K562 (cell line): ENCODE measurements at regions not wholly inside any gene's neighbourhood (a gene's known extent, or its start where the extent isn't known, plus 50 kb on each side); places are given as distances from the start of the nearest gene placed in this dataset.

Source experiments
- GTF2E2 ChIP-seq: fragments of 200-800 bp; sonication (Bioruptor generic); IDR thresholded peaks from 2 replicates; pipeline ENCODE4 v1.6.1; 2016; ENCODE audit warnings: missing genetic modification characterization, missing compliant biosample characterization
- HCFC1 ChIP-seq: IDR thresholded peaks from 2 replicates; pipeline ENCODE4 v1.6.1; 2012; ENCODE audit warnings: low read depth, low read length, improper control_type of control experiment
- HDAC2 ChIP-seq: fragments of 450-650 bp; IDR thresholded peaks from 2 replicates; pipeline ENCODE4 v1.6.1; 2016; ENCODE audit warnings: mild to moderate bottlenecking
- JUN ChIP-seq, 2 experiments: sonication (generic) in 1 of 2; formaldehyde crosslinking in 1 of 2; IDR thresholded peaks; 2 replicates each; pipeline versions ENCODE4 v1.6.1 to v1.8.0; 2012 to 2022; ENCODE audit warnings: borderline replicate concordance in 2 of 2, mild to moderate bottlenecking in 2 of 2, improper control_type of control experiment in 1 of 2, low read depth in 1 of 2, low read length in 1 of 2, missing genetic modification reagents in 1 of 2
- MCM3 ChIP-seq: fragments of 450-650 bp; IDR thresholded peaks from 2 replicates; pipeline ENCODE4 v1.6.1; 2016
- SPI1 ChIP-seq: IDR thresholded peaks from 2 replicates; pipeline ENCODE4 v1.6.1; 2011; ENCODE audit warnings: low read depth, low read length, control low read depth, borderline replicate concordance
- TEAD2 ChIP-seq: fragments of 450-650 bp; IDR thresholded peaks from 2 replicates; pipeline ENCODE4 v1.6.1; 2016; ENCODE audit warnings: missing genetic modification characterization, control low read depth, missing compliant biosample characterization
- ZFP30 ChIP-seq: fragments of 250-450 bp; sonication (Bioruptor Pico); IDR thresholded peaks from 2 replicates; pipeline ENCODE4 v1.8.0; 2022; ENCODE audit warnings: moderate library complexity, mild to moderate bottlenecking, inconsistent platforms, borderline replicate concordance

DNA sequence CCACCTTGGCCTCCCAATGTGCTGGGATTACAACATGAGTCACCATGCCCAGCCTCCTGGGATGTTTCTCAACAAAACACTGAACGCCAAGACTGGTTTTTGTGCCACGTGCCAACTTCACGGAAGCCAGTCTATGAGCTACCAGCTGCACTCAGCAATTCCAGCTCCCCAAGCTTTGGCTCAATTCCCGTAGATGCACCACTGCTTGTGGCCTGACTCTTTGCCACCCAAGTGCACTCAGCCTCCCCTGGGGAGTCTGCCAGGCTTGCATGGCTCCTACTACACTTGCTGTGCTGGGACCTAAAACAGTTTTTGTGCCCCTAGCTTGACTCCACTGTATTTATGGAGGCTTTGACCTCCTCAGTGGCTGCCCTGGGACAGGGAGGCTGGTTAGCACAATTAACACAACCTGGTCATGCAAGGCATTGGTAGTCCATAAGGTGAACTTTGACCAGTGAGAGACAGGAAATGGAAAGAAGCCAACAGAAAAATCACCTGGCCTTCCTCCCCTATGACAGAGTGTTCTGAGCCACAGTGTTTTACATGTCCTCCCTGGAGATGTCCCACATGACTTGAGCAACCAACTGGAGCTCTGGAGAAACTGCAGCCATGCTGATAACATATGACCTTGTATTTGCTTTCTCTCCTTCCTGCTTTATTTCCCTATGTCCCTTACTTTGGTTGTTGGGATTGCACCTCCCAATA is 1173.1 kb downstream of the UQCRFS1 start:
- no peak for TF ChIP-seq TEAD2
- no peak for TF ChIP-seq ZFP30 (CRISPR knock-in tag)
- no peak for TF ChIP-seq HCFC1
- TF ChIP-seq GTF2E2: no peak
- TF ChIP-seq HDAC2: no peak
- TF ChIP-seq JUN (IDR thresholded peaks at IDR 0.05; ENCODE audit: borderline replicate concordance, low read depth, low read length): no peak
- TF ChIP-seq JUN (CRISPR knock-in tag; IDR thresholded peaks at IDR 0.05; ENCODE audit: borderline replicate concordance): no peak
- no peak for TF ChIP-seq MCM3
- TF ChIP-seq SPI1: no peak
